GM10266 (cell line): ENCODE measurements at regions not wholly inside any gene's neighbourhood (a gene's known extent, or its start where the extent isn't known, plus 50 kb on each side); places are given as distances from the start of the nearest gene placed in this dataset.

Experiments used
- DNase-seq: peaks from one replicate; pipeline ENCODE4 v3.0.0; 2012; ENCODE audit errors: extremely low spot score
- TF ChIP-seq, protein P1 (sequence below): IDR thresholded peaks from 2 replicates; pipeline ENCODE4 v1.5.1; 2012; ENCODE audit warnings: mild to moderate bottlenecking, low read depth; ENCODE audit not compliant: control insufficient read depth, insufficient read depth; ENCODE audit errors: missing control alignments

DNA sequence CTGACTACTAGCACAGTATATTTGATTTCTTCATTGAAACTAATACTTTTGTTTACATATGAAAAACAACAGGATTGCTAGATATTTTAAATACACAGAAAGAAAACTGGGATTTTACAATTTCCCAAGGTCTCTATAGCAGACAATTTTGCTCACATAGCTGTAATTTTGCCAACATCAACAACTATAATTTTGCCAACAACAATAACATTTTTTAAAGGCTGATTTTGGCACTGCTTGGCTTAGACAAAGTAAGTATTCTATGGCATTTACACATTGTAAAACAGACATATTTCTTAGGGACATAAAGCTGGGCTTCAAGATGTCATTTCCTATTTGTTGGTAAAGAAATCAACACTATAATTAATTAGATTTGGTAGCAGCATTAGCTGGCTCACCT is 922.1 kb downstream of the RAB28 start:
- TF ChIP-seq, protein P1, sequence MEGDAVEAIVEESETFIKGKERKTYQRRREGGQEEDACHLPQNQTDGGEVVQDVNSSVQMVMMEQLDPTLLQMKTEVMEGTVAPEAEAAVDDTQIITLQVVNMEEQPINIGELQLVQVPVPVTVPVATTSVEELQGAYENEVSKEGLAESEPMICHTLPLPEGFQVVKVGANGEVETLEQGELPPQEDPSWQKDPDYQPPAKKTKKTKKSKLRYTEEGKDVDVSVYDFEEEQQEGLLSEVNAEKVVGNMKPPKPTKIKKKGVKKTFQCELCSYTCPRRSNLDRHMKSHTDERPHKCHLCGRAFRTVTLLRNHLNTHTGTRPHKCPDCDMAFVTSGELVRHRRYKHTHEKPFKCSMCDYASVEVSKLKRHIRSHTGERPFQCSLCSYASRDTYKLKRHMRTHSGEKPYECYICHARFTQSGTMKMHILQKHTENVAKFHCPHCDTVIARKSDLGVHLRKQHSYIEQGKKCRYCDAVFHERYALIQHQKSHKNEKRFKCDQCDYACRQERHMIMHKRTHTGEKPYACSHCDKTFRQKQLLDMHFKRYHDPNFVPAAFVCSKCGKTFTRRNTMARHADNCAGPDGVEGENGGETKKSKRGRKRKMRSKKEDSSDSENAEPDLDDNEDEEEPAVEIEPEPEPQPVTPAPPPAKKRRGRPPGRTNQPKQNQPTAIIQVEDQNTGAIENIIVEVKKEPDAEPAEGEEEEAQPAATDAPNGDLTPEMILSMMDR = no peak

DNA sequence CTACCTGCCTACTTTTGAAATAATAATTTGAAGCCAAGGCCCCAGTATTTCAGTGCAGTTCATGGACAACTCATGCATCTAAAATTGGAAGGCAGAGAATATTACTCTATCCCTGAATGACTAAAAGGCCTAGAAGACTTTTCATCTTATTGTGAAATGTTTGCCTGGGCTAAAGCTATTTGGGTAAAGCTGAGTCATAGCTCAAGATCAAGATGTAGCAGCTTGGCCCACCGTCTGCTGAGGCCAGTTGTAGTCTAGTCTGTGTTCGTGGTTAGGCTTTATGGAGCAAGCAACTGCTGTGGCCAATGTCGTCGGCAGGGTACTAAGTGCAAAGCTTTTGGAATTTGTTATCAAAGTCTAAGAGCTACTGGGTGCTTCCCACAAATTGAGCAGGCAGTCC is 929.1 kb downstream of the RAB28 start:
- DNase-seq = no peak
- TF ChIP-seq, protein P1 = no peak

More for the DNA sequence above, 922.1 kb downstream of the RAB28 start:
- DNase-seq = no peak

DNA sequence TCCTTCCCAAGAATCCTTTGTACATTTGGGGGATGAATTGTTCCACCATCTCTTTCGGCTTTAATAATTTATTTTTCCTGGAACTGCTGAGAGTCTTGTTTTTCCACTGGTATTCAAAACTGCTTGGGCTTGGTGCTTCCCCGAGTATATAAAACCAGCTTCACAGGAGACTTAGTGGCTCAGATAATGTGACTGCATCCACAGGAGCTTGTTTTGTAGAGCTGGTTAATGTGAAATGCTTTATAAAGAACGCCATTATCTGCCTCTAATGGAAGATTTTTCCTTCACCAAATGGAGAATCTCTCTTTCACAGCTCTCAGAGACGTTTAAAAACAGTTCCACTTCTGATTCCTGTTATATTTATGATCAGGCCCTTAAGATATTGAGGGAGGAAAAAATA is 935.5 kb downstream of the RAB28 start:
- no peak for DNase-seq

DNA sequence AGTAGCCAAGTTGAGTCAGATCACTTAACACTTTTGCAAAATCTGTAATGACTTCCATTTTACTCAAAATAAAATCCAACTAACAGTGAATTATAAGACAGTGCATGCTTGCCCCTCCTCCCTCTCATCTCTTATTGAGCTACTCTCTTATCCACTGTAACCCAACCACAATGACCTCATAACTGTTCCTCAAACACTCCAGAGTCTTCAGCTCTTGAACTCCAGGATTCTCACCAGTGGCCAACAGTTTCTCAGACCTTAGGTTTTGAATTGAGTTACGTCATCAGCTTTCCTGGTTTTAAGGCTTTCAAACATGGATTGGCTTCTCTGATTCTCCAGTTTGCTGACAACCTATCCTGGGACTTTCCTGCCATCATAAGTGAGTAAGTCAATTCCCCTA is 938.3 kb downstream of the RAB28 start:
- TF ChIP-seq, protein P1 = no peak
- no peak for DNase-seq

More for the DNA sequence above, 935.5 kb downstream of the RAB28 start:
- TF ChIP-seq, protein P1 = no peak

DNA sequence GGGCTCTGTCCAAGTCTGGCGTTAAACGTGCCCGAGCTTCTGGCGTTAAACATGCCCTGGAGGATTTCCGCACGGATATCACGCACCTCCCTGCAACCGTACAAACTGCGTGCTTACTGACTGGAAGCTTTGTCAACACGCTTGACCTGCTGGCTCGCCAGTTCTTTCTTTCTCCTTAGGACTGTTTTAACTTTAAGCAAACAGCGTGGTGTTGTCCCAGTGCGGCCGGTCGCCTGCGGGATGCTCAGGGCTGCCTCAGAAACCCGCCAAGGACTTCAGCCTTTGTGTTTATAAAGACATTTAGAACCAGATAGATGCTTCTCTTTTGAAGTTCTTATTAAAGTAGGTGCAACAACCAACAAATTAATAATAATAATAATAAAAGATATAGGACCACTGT is 946.0 kb downstream of the RAB28 start:
- TF ChIP-seq, protein P1 = no peak
- no peak for DNase-seq

DNA sequence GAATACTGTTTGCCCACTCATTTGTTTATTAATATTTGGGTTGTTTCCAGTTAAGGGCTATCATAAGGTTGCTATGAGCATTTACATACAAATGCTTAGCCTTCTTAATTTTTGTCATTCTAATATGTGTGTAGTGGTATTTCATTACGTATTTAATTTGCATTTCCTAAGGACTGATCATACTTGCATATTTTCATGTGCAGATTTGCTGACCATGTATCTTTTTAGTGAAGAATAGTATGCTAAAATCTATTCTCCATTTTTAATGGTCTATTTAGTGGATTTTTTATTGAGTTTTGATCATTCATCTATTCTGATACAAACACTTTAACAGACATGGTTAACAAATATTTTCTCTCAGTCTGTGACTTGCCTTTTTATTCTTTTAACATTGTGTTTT is 949.5 kb downstream of the RAB28 start:
- DNase-seq = no peak
- TF ChIP-seq, protein P1 = no peak

DNA sequence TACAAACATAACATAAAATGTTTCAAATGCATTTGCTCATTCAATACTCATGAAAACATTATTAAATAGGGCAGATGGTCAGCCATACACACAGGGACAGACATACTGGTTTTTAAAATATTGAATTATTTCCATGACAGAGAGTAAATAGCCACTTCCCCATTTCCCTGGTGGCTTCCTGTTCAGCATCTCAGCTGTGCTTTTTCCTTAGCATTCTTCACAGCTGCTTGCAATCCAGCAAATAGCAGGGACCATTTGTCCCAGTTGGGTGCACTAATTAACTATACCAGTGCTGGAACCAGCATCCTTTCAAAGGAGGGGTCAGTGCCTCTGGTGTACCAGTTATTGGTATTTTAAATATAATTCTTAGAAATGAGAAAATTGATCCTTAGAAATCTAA is 964.7 kb downstream of the RAB28 start:
- TF ChIP-seq, protein P1 = no peak
- no peak for DNase-seq
